SU-DHL-6 (cell line): ENCODE measurements at regions not wholly inside any gene's neighbourhood (a gene's known extent, or its start where the extent isn't known, plus 50 kb on each side); places are given as distances from the start of the nearest gene placed in this dataset.

Source experiments
- H2AFZ ChIP-seq: fragments of 200-600 bp; sonication (generic); 2 replicates; pipeline ENCODE4 v1.6.1; 2014; ENCODE audit warnings: low read depth, mild to moderate bottlenecking, moderate library complexity, mixed read lengths, antibody characterized with exemption, low read length; ENCODE audit not compliant: severe bottlenecking
- H3F3A ChIP-seq: fragments of 200-600 bp; shearing (Covaris generic); 2 replicates; pipeline ENCODE4 v1.6.0; 2016; ENCODE audit warnings: antibody characterized with exemption, mild to moderate bottlenecking; ENCODE audit not compliant: insufficient read depth
- H3K27ac ChIP-seq: fragments of 200-600 bp; sonication (generic); 2 replicates; pipeline ENCODE4 v1.5.1; 2016; ENCODE audit warnings: low read depth, mild to moderate bottlenecking, low read length, moderate library complexity, mixed read lengths
- H3K27me3 ChIP-seq: fragments of 200-600 bp; sonication (generic), shearing (Covaris generic); 2 replicates; pipeline ENCODE4 v1.6.0; 2014; ENCODE audit warnings: mild to moderate bottlenecking, low read length
- H3K36me3 ChIP-seq: fragments of 200-600 bp; sonication (generic); 2 replicates; pipeline ENCODE4 v1.6.1; 2014; ENCODE audit warnings: mild to moderate bottlenecking, low read length, mixed read lengths
- H3K4me2 ChIP-seq: fragments of 300-600, 200-600 bp; shearing (Covaris generic), sonication (generic); 2 replicates; pipeline ENCODE4 v1.6.0; 2014; ENCODE audit warnings: low read length, low read depth, mild to moderate bottlenecking; ENCODE audit not compliant: poor library complexity, severe bottlenecking
- H3K4me3 ChIP-seq: fragments of 200-600 bp; sonication (generic); 2 replicates; pipeline ENCODE4 v1.5.1; 2014; ENCODE audit warnings: antibody characterized with exemption, low read length, mild to moderate bottlenecking, mixed read lengths; ENCODE audit not compliant: insufficient read depth, poor library complexity, severe bottlenecking
- H3K79me2 ChIP-seq: fragments of 200-600 bp; sonication (generic); 2 replicates; pipeline ENCODE4 v1.6.1; 2014; ENCODE audit warnings: mild to moderate bottlenecking, low read length, moderate library complexity; ENCODE audit not compliant: insufficient read depth
- H3K9ac ChIP-seq: fragments of 200-600 bp; sonication (generic); 2 replicates; pipeline ENCODE4 v1.7.0; 2014; ENCODE audit warnings: mild to moderate bottlenecking, low read length
- H3K9me2 ChIP-seq: fragments of 200-600 bp; sonication (generic); replicated peaks from 2 replicates; pipeline ENCODE4 v1.6.1; 2014; ENCODE audit warnings: low read length; ENCODE audit not compliant: insufficient read depth
- H3K9me3 ChIP-seq: fragments of 200-600 bp; sonication (generic); 2 replicates; pipeline ENCODE4 v1.6.1; 2014; ENCODE audit warnings: low read length, mixed read lengths; ENCODE audit not compliant: insufficient read depth
- H4K20me1 ChIP-seq: fragments of 200-600 bp; sonication (generic); 2 replicates; pipeline ENCODE4 v1.6.1; 2014; ENCODE audit warnings: low read depth, mild to moderate bottlenecking, antibody characterized with exemption, low read length, moderate library complexity, mixed read lengths
- CTCF ChIP-seq: fragments of 200-600 bp; sonication (generic); IDR thresholded peaks from one replicate; pipeline ENCODE4 v1.5.1; 2017; ENCODE audit warnings: antibody characterized with exemption, mild to moderate bottlenecking, low read length, moderate library complexity; ENCODE audit not compliant: insufficient read depth, poor library complexity, severe bottlenecking
- EZH2phosphoT487 ChIP-seq: fragments of 200-600 bp; sonication (generic), shearing (Covaris generic); conservative IDR thresholded peaks from 2 replicates; pipeline ENCODE4 v1.6.1; 2018; ENCODE audit warnings: mild to moderate bottlenecking, antibody characterized with exemption, low read length, moderate library complexity, mixed read lengths

- Histone ChIP-seq H3K79me2 (no peaks in the 10 kb centered on the region), H3F3A (no peaks in the 10 kb centered on the region), H3K9ac (no peak overlapping the region), H4K20me1 (no peaks in the 10 kb centered on the region), H3K9me3 (no peaks in the 10 kb centered on the region), H3K4me3 (no peak overlapping the region), H3K36me3 (no peaks in the 10 kb centered on the region), H3K27ac (no peak overlapping the region), H3K27me3 (0 out of 2 replicates have a peak, but pooled peaks cover 3% of the 10 kb centered on the region), H3K4me2 (no peak overlapping the region), H3K9me2 (no peaks in the 10 kb centered on the region), H2AFZ (no peak overlapping the region)
- TF ChIP-seq CTCF = no peak
- TF ChIP-seq EZH2phosphoT487 = no peak
Measured at GRCh38 chr7:25621993-25622392, 393.7 kb upstream of the NPVF start.

- Histone ChIP-seq H3K36me3 (no peaks in the 10 kb centered on the region), H3K79me2 (no peaks in the 10 kb centered on the region), H2AFZ (no peak overlapping the region), H3K9me2 (no peaks in the 10 kb centered on the region), H3K27ac (no peak overlapping the region), H3K4me2 (no peak overlapping the region), H3K9ac (no peak overlapping the region), H3K9me3 (no peaks in the 10 kb centered on the region), H3K4me3 (no peak overlapping the region), H3F3A (no peaks in the 10 kb centered on the region), H4K20me1 (no peaks in the 10 kb centered on the region), H3K27me3 (0 out of 2 replicates have a peak, but pooled peaks cover 3% of the 10 kb centered on the region)
- no peak for TF ChIP-seq EZH2phosphoT487
- TF ChIP-seq CTCF = no peak
Measured at GRCh38 chr7:25622695-25623094, 394.4 kb upstream of the NPVF start.

- no peaks in the 10 kb centered on the region for H3K79me2 ChIP-seq
- H3K27me3 ChIP-seq = 0 out of 2 replicates have a peak, but pooled peaks cover 3% of the 10 kb centered on the region
- H3K9ac ChIP-seq = no peak overlapping the region
- TF ChIP-seq CTCF (no peak), EZH2phosphoT487 (no peak)
- H3K9me2 ChIP-seq = no peaks in the 10 kb centered on the region
- H4K20me1 ChIP-seq = no peaks in the 10 kb centered on the region
- no peaks in the 10 kb centered on the region for H3F3A ChIP-seq
- no peaks in the 10 kb centered on the region for H3K36me3 ChIP-seq
- no peaks in the 10 kb centered on the region for H3K9me3 ChIP-seq
- H3K4me3 ChIP-seq = no peak overlapping the region
- H2AFZ ChIP-seq = no peak overlapping the region
- H3K27ac ChIP-seq = no peak overlapping the region
- H3K4me2 ChIP-seq = no peak overlapping the region
Measured at GRCh38 chr7:25624051-25624450, 395.8 kb upstream of the NPVF start.

- Histone ChIP-seq H3K36me3 (no peaks in the 10 kb centered on the region), H3F3A (no peaks in the 10 kb centered on the region), H3K4me2 (no peak overlapping the region), H3K27ac (no peak overlapping the region), H3K27me3 (0 out of 2 replicates have a peak, but pooled peaks cover 3% of the 10 kb centered on the region), H2AFZ (no peak overlapping the region), H4K20me1 (no peaks in the 10 kb centered on the region), H3K79me2 (no peaks in the 10 kb centered on the region), H3K9ac (no peak overlapping the region), H3K4me3 (no peak overlapping the region), H3K9me2 (no peaks in the 10 kb centered on the region), H3K9me3 (no peaks in the 10 kb centered on the region)
- TF ChIP-seq CTCF = no peak
- TF ChIP-seq EZH2phosphoT487 = no peak
Measured at GRCh38 chr7:25624833-25625232, 396.5 kb upstream of the NPVF start.
